Activated T-cell treated with anti-CD3 and anti-CD28 coated beads for 1 hour (primary cell): ENCODE measurements at regions not wholly inside any gene's neighbourhood (a gene's known extent, or its start where the extent isn't known, plus 50 kb on each side); places are given as distances from the start of the nearest gene placed in this dataset.
"Not testable (repeated sequence)": the region's sequence is repeated elsewhere in the genome, so short reads cannot be mapped to it uniquely, and the experiment has no call there.

Source experiments
- DNase-seq: peaks from one replicate; pipeline ENCODE4 v3.0.0-alpha.2; 2020; ENCODE audit warnings: low read depth

- DNase-seq = no peak
These were observed 216.3 kb upstream of the ECI2 start for GRCh38 chr6:4351520-4352321.

DNA sequence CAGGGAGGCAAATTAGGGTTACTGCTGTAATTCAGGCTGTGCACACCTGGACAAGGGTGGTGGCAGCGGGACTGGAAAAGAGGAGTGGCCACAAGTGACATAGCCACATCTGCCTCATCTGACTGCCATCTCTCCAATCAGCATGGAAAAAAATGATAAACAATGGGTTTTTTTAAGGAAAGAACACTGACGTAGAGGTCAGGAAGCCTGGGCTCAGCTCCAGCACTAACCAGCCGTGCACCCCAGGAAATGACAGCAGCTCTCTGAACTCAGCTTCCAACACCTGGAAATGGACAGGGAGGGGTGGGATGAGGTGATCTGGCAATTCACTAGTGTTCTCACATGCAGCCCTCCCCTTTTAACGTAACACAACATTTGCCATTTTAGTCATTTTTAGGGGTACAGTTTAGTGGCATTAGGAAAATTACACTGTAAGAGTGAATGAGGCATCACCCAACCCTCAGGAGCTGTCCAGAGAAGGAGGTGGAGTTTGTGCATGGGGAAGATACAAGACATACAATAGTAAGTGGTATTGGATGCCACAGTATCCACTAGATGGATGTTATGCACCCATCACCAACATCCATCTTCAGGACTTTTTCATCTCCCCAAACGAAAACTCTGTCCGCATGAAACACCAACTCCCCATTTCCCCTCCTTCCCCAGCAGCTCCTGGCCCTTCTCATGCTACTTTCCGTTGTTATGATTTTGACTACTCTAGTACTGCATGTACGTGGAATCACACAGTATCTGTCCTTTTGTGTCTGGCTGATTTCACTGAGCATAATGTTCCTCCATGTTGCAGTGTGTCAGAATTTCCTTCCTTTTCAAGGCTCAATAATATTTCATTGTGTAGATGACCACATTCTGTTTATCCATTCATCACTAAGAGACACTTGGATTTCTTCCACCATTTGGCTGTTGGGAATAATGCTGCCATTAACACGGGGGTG lies 215.5 kb upstream of the ECI2 start:
- no peak for DNase-seq

DNA sequence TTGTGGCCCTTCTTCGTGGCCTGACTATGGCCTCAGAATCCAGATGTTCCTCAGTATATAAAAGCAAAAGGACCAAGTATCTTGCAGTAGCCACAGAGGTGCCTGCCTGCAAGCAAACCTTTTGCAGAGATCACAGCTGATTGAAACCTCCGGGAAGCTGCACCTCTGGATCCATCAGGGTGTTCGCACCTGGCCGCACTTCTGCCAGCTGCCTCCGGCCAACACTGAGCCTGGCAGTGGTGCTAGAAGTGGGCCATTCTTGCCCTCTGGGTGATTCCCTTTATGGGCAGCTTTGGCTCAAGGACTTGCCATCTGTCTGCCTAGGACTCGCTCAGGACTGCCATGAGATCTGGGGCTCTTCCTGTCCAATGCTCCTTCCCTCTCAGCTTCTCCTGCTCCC lies 214.6 kb upstream of the ECI2 start:
- no peak for DNase-seq

- DNase-seq = no peak
These were observed 213.9 kb upstream of the ECI2 start for GRCh38 chr6:4349323-4349722.

DNA sequence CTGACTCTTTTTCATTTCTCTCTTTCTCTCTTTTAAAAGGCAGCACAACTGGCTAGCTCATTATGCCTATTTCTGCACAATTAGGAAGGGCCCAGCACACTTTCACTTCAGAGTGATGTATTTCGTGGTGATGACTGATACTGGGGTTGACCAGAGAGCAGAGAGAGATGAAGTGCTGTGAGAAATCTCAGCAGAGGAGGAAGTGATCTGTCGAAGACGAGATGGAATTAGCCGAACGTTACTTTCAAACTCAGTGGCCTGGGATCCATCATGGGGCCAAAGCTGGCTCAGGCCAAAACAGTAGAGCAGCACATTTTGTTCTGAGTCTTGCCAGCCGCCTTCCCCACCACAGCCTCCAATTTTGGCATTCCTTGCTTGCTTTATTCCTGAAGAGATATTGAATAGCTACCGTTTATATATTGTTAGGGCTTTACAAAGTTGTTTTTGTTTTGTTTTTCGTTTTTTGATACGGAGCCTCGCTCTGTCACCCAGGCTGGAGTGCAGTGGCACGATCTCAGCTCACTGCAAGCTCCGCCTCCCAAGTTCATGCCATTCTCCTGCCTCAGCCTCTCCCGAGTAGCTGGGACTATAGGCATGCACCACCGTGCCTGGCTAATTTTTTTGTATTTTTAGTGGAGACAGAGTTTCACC lies 213.2 kb upstream of the ECI2 start:
- DNase-seq = no peak

GRCh38 chr6:4347877-4348276 lies 212.5 kb upstream of the ECI2 start:
- no peak for DNase-seq

DNA sequence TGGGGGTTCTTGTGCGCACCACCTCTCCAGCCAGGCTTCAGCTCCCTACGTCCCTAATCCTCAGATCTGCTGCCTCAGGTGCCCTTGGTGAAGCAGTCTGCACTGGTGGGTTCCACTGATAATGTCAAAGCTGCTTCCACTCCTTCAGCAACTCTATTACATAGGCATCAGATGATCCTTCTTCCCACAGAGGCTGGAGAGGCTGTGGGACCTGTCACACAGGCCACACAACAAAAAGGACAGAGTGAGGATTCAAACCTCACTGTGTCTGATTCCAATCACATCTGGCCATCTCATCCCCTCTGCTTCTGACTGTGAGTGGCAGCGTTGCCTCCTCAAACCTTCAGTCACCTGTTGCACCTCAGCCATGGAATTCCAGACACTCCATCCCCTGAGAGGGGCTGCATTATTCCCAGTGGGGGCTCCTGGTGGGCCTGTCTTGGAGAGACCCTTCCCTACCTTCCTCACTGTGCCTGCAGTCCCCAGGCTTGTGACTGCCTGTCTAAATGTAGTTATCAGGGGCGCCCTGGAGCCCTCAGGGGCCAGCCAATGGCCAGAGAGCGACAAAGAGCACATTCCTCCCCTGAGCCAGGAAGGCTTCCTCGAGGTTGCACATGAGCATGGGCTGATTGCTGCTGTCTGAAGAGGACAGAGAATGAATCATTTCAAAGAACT lies 211.4 kb upstream of the ECI2 start:
- no peak for DNase-seq

DNA sequence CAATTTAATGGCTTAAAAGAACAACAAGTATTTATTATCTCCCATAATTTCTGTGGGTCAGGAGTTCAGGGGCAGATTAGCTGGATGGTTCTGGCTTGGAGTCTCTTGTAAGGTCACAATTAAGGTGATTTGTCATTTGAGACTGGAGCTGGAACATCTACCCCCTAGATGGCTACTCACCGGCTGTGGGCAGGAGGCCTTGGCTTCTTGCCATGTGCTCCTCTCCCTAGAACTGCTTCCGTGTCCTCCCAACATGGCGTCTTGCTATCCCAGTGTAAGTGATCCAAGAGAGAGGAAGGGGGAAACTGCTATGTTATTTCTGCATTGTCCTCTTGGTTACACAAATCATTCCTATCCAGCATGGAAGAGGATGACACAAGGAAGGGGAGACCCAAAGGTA lies 210.2 kb upstream of the ECI2 start:
- DNase-seq = no peak

DNA sequence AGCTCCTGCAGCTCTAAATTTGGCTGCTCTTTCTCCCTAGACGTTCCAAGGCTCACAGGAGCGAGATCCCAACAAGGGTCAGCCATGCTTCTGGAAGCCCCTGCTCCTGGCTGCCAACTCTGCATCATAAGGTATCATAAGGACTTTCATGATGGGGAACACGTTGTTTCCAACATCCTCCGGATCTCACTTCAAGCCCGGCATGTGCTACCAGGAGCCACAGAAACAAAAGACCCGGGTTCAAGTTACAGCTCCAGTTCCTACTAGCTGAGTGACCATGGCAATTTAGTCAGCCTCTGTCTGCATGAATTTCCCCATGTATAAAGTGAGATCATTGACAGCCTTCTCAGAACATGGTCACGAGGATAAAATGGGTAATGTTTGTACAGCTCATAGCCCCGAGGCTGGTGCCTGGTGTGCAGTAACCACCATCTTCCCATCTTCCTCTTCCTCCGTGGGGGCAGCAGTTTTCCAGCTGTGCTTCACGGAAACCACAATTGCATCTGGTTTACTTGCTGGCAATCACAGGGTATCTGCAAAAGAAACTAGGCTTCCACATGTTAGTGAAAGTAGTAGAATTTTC lies 209.0 kb upstream of the ECI2 start:
- DNase-seq = no peak

GRCh38 chr6:4342407-4343137 lies 207.2 kb upstream of the ECI2 start:
- DNase-seq = no peak

DNA sequence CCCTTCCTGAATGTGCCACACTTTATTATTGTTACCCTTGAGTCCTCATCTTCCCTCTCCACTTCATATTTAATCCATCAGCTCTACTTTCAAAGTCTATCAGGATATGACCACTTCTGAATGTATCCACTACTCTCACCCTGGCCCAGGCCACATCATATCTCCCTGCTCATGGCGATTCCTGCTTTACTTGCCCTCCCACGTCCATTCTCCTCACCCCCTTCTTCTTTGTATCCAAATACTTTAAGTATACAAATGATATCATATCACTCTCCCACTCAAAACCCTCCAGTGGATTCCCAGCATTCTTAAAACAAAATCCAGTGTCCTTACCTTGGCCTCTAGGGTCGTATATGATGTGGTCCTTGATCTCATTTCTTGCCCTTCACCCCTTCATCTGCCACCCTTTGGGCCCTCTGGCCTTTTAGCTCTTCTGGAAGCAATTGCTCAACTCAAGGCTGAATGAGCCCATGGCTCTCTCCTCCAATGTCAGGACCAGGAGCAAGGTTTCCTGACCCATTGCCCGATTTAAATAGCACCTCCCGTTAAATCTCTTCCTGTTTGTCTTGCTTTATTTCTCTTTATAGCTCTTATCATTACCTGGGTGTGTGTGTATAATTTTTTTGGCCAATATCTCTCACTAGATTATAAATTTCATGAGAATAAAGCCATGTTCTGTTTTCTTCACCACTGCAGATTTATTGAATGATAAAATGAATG lies 205.9 kb upstream of the ECI2 start:
- DNase-seq = no peak

GRCh38 chr6:4340544-4340943 lies 205.2 kb upstream of the ECI2 start:
- no peak for DNase-seq

- DNase-seq = no peak
These were observed 203.5 kb upstream of the ECI2 start for GRCh38 chr6:4338884-4339283.

- DNase-seq = no peak
These were observed 201.5 kb upstream of the ECI2 start for GRCh38 chr6:4336778-4337442.

- no peak for DNase-seq
These were observed 200.7 kb upstream of the ECI2 start for GRCh38 chr6:4336084-4336483.

DNA sequence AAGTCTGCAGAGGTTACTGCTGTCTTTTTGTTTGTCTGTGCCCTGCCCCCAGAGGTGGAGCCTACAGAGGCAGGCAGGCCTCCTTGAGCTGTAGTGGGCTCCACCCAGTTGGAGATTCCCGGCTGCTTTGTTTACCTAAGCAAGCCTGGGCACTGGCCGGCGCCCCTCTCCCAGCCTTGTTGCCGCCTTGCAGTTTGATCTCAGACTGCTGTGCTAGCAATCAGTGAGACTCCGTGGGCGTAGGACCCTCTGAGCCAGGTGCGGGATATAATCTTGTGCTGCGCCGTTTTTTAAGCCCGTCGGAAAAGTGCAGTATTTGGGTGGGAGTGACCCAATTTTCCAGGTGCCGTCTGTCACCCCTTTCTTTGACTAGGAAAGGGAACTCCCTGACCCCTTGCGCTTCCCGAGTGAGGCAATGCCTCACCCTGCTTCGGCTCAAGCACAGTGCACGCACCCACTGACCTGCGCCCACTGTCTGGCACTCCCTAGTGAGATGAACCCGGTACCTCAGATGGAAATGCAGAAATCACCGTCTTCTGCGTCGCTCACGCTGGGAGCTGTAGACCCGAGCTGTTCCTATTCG lies 198.9 kb upstream of the ECI2 start:
- DNase-seq = not testable (repeated sequence)

DNA sequence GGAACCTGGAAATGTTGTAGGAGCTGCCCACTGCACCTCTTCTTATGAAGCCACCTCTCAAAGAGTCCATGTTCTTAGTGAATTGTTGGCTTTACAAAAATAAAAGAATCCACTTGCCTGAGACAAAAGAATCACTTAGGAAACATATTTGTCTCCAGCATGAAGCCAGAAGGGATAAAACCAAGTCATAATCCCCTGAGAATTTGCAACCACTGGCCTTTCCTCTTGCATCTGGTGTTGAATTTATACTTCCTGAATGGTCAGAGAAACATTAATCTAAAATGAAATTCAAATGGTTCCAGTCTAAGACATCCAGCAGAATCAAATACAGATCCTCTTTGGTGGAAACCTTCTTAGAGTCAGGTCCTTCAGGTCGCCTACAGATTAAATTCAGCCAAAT lies 192.5 kb upstream of the ECI2 start:
- no peak for DNase-seq

DNA sequence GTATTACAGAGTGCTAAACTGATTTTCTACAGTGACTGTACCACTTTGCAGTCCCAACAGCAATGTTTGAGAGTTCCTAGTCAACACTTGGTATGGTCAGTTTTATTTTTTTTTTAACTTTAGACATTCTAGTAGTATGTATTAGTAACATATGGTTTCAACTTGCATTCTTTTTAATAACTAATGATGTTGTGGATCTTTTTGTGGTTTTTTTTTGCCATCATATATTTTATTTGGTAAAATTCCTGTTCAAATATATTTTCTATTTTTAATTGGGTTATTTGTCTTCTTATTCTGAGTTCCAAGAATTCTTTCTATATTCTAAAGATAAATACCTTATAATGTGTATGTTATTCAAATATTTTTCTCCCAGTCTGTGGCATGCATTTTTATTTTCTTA lies 189.4 kb upstream of the ECI2 start:
- no peak for DNase-seq

GRCh38 chr6:4323322-4323721 lies 187.9 kb upstream of the ECI2 start:
- DNase-seq = no peak
